Chondrocyte (in vitro differentiated cells): ENCODE measurements at regions not wholly inside any gene's neighbourhood (a gene's known extent, or its start where the extent isn't known, plus 50 kb on each side); places are given as distances from the start of the nearest gene placed in this dataset.

ENCODE experiments used
- DNase-seq: peaks from one replicate; pipeline ENCODE4 v3.0.0; 2021; ENCODE audit warnings: mixed read lengths, low spot score
- H3K27ac Mint-ChIP-seq: one replicate; pipeline ENCODE4 v1.8.0; 2021; ENCODE audit warnings: mild to moderate bottlenecking, moderate library complexity, mixed read lengths; ENCODE audit not compliant: unreplicated experiment
- H3K27me3 Mint-ChIP-seq: 2 replicates; pipeline ENCODE4 v1.8.0; 2021; ENCODE audit warnings: low read depth, mixed read lengths
- H3K36me3 Mint-ChIP-seq: 2 replicates; pipeline ENCODE4 v1.8.0; 2021; ENCODE audit warnings: low read depth, mixed read lengths
- H3K4me1 Mint-ChIP-seq: 2 replicates; pipeline ENCODE4 v1.8.0; 2021; ENCODE audit warnings: low read depth, mild to moderate bottlenecking, mixed read lengths
- H3K4me3 Mint-ChIP-seq: one replicate; pipeline ENCODE4 v1.8.0; 2021; ENCODE audit warnings: mild to moderate bottlenecking, moderate library complexity, mixed read lengths; ENCODE audit not compliant: unreplicated experiment
- H3K9me3 Mint-ChIP-seq: 2 replicates; pipeline ENCODE4 v1.8.0; 2021; ENCODE audit warnings: low read depth, mixed read lengths
- TF ChIP-seq, protein P1 (sequence below): fragments of 200-600 bp; sonication (generic); IDR thresholded peaks from 2 replicates; pipeline ENCODE4 v1.5.0; 2021; ENCODE audit warnings: antibody characterized with exemption, mild to moderate bottlenecking, moderate library complexity

DNA sequence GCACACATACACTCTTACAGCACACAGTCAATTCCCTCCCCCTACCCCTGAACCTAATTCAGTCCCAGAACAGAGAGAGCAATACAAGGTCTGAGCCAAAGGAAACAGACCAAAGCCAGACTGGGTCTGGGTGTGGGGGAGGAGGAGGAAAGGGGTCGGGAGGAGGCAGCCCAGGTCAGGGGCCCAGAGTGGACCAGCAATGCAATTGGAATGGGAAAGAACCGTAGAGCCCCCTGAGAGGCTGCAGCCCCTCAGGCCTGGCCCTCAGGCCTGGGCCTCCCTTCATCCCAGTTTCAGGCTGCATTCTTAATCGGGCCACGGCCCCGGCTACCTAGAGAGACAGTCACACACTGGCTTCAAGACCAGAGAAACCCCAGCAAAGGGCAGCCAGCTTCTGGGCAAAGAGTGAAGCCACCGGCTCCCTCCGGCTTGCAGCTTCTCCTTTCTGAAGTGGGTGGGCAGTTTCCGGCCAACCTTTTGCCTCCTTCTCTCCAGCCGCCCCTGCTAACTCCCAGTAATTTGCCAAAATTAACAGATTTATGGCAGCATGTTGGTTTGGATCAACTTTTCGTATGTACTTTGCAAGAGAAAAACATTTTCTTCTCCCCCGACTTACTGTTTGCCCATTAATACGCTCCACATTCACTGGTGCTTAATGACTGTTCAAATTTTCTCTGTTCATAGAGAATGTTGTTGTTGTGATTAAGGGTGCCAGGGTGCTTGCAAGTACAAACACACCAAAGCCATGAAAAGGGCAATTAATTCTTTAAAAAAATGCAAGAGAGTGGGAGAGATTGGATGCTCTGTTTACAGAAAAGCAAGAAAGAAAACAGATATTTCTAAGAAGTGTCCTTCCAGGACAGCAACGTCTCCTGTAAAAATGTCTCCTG lies 488.3 kb downstream of the MN1 start:
- H3K4me1 Mint-ChIP-seq, result peaks cover 37% of the 10 kb centered on the region
- no peak overlapping the region for H3K27ac Mint-ChIP-seq
- TF ChIP-seq, protein P1, sequence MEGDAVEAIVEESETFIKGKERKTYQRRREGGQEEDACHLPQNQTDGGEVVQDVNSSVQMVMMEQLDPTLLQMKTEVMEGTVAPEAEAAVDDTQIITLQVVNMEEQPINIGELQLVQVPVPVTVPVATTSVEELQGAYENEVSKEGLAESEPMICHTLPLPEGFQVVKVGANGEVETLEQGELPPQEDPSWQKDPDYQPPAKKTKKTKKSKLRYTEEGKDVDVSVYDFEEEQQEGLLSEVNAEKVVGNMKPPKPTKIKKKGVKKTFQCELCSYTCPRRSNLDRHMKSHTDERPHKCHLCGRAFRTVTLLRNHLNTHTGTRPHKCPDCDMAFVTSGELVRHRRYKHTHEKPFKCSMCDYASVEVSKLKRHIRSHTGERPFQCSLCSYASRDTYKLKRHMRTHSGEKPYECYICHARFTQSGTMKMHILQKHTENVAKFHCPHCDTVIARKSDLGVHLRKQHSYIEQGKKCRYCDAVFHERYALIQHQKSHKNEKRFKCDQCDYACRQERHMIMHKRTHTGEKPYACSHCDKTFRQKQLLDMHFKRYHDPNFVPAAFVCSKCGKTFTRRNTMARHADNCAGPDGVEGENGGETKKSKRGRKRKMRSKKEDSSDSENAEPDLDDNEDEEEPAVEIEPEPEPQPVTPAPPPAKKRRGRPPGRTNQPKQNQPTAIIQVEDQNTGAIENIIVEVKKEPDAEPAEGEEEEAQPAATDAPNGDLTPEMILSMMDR, result no peak
- H3K36me3 Mint-ChIP-seq, result no peaks in the 10 kb centered on the region
- DNase-seq, result no peak
- no peak overlapping the region for H3K4me3 Mint-ChIP-seq
- no peaks in the 10 kb centered on the region for H3K27me3 Mint-ChIP-seq
- no peaks in the 10 kb centered on the region for H3K9me3 Mint-ChIP-seq

DNA sequence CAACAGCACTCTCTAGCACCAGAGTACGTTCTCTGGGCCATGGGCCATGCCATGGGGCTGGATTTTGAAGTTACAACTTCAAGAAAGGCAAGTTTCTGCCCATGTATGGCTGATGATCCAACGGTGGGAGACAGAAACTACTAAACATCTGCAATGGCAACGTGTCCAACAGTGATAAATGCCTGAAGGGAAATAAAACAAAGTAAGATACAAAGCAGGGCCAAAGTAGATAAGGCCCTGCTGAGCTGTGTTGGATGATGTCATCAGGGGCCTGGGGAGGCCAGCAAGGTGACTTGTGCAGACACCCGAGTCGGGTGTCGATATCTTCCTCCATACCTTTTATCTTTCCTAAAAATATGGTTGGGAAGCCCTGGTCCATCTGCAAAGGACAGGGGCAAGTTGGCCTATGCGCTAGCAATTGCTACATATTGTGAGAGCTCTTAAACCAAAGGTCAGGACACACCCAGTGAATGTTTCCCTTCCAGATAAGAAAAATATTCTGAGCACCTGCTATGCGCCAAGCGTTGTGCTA lies 487.2 kb downstream of the MN1 start:
- Mint-ChIP-seq H3K9me3 (peaks cover 1% of the 10 kb centered on the region), H3K27me3 (no peaks in the 10 kb centered on the region), H3K4me3 (no peak overlapping the region), H3K4me1 (peaks cover 40% of the 10 kb centered on the region), H3K27ac (no peak overlapping the region), H3K36me3 (no peaks in the 10 kb centered on the region)
- no peak for DNase-seq
- TF ChIP-seq, protein P1, result no peak

DNA sequence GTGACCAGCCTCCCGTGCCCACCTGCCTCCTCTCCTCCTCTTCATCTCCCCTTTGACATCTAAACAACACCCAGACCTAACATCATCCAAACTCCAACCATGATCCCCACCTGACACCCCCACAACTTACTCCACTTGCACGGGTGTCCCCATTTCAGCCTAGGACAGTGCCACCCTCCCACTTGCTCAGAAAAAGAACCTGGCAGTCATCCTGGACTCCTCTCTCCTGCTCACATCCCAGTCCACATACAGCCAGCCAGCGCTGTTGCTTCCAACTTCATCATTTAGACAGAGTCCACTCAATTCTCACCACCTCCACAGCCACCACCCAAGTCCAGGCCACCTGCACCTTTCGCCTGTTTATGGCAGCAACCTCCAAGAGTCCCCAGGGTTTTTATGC lies 485.7 kb downstream of the MN1 start:
- no peaks in the 10 kb centered on the region for H3K27me3 Mint-ChIP-seq
- no peak overlapping the region for H3K27ac Mint-ChIP-seq
- TF ChIP-seq, protein P1, result no peak
- no peak overlapping the region for H3K4me3 Mint-ChIP-seq
- peaks cover 2% of the 10 kb centered on the region for H3K36me3 Mint-ChIP-seq
- H3K4me1 Mint-ChIP-seq, result peaks cover 30% of the 10 kb centered on the region
- peaks cover 4% of the 10 kb centered on the region for H3K9me3 Mint-ChIP-seq
- DNase-seq, result no peak

DNA sequence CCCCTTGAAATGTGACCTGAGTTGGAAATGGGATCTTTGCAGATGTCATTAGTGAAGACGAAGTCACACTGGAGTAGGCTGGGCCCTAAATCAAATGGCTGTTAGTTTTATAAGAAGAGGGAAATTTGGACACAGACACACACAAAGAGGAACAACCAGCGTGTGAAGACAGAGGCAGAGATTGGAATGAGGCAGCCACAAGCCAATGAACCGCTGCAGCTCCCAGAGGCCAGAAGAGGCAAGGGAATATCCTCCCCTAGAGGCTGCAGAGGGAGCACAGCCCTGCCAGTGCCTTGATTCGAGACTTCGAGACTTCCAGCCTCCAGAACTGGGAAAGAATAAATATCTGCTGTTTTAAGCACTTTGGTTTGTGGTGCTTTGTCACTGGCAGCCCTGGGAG lies 484.5 kb downstream of the MN1 start:
- H3K4me3 Mint-ChIP-seq, result no peak overlapping the region
- no peak for DNase-seq
- H3K36me3 Mint-ChIP-seq, result peaks cover 2% of the 10 kb centered on the region
- no peaks in the 10 kb centered on the region for H3K27me3 Mint-ChIP-seq
- peaks cover 30% of the 10 kb centered on the region for H3K4me1 Mint-ChIP-seq
- H3K9me3 Mint-ChIP-seq, result peaks cover 4% of the 10 kb centered on the region
- TF ChIP-seq, protein P1, result peak; percentile 51
- H3K27ac Mint-ChIP-seq, result no peak overlapping the region

DNA sequence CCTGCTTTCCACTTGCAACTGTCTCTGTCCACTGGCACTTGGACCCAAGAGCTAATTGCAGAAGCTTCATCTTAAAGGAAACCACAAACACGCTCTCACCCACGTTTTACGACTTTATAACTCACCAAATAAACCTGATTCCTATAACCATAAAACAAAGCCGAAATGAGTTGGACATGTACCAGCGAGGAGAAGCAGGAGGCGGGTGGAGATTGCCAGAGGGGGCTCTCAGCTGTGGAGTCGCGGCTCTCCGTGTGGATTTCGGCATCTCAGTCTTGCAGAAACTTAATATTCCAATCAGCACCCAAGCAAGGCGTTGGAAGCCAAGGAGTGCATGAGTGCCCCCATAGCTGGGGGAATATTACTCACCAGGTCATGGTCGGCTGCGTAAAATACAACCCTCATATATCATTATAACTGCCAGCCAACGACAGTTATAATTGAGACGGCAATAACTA lies 483.6 kb downstream of the MN1 start:
- no peak for DNase-seq
- Mint-ChIP-seq H3K4me1 (peaks cover 30% of the 10 kb centered on the region), H3K27ac (no peak overlapping the region), H3K9me3 (peaks cover 4% of the 10 kb centered on the region), H3K36me3 (peaks cover 2% of the 10 kb centered on the region), H3K4me3 (no peak overlapping the region), H3K27me3 (no peaks in the 10 kb centered on the region)
- TF ChIP-seq, protein P1, result no peak
